Esophagus squamous epithelium (tissue), 4 donors: ENCODE measurements at regions not wholly inside any gene's neighbourhood (a gene's known extent, or its start where the extent isn't known, plus 50 kb on each side); places are given as distances from the start of the nearest gene placed in this dataset.

Experiments
- POLR2A ChIP-seq, 4 donors: fragments of 450-650 bp; IDR thresholded peaks; one replicate each; pipeline ENCODE4 v1.6.1; 2017; ENCODE audit warnings: antibody characterized with exemption in 4 of 4, mild to moderate bottlenecking in 4 of 4, moderate library complexity in 3 of 4
- TF ChIP-seq, protein P1 (sequence below), 6 experiments: fragments of 450-650 bp in 4 of 6; fragments of 200-600 bp in 2 of 6; sonication (generic) in 2 of 6; IDR thresholded peaks; one replicate each; pipeline ENCODE4 v1.5.1; 2016 to 2019; ENCODE audit warnings: antibody characterized with exemption in 6 of 6, mild to moderate bottlenecking in 4 of 6, moderate library complexity in 4 of 6

- TF ChIP-seq POLR2A (IDR thresholded peaks at IDR 0.05): no peak
- TF ChIP-seq, protein P1, sequence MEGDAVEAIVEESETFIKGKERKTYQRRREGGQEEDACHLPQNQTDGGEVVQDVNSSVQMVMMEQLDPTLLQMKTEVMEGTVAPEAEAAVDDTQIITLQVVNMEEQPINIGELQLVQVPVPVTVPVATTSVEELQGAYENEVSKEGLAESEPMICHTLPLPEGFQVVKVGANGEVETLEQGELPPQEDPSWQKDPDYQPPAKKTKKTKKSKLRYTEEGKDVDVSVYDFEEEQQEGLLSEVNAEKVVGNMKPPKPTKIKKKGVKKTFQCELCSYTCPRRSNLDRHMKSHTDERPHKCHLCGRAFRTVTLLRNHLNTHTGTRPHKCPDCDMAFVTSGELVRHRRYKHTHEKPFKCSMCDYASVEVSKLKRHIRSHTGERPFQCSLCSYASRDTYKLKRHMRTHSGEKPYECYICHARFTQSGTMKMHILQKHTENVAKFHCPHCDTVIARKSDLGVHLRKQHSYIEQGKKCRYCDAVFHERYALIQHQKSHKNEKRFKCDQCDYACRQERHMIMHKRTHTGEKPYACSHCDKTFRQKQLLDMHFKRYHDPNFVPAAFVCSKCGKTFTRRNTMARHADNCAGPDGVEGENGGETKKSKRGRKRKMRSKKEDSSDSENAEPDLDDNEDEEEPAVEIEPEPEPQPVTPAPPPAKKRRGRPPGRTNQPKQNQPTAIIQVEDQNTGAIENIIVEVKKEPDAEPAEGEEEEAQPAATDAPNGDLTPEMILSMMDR (IDR thresholded peaks at IDR 0.05): no peak
Observed at GRCh38 chr9:109962215-109962614, 182.2 kb downstream of the PALM2AKAP2 start.
